ENCODE measurements at regions not wholly inside any gene's neighbourhood (a gene's known extent, or its start where the extent isn't known, plus 50 kb on each side); places are given as distances from the start of the nearest gene placed in this dataset.

DNA sequence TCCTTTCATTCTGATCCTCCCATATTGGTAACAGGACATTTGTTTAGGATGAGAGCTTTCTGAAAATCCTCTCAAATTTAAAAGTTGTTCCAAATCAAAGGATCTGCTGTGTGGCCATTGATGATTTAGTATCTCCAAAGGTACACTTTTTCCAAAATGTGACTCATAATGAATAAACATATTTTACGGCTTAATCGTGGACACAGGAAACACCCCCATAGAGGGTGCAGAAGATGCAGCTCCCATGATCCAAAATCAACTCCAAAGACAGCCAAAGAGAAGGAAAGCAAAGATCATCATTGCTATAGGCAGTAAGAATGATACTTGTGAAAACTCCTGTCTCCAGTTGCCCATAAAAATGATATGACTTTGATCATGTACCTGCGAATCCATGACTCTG lies 239.7 kb downstream of the PIK3R1 start:
- no peaks in the 10 kb centered on the region for H3K79me2 ChIP-seq (ENCODE audit: low read depth)
- H3K4me3 Mint-ChIP-seq, result no peak overlapping the region

DNA sequence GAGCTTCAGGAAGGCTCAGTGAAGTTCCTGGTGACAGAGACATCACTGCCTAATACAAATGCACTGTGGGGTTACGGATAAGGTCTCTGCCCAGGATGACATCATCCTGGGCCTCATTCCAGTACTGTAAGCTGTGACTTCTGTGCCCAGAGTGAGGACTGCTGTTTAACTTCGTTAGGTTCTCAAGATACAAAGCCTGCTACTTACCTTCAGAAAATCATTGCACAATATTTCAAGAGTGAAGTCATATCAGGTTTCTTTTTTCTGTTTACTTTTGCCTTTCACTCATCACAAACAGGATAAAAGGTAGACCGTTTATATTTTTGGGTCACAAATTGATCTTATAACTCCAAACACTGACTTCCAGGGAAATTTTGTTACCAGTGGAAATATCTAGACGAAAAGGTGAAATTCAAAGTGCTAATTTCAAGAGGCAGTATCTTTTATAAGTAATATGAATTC lies 241.2 kb downstream of the PIK3R1 start:
- peaks cover 12% of the 10 kb centered on the region for H3K4me1 ChIP-seq
- no peaks in the 10 kb centered on the region for H4K20me1 ChIP-seq (ENCODE audit: low read depth)
- no peak overlapping the region for H2AFZ ChIP-seq (replicated peaks)
- Mint-ChIP-seq H3K27ac (no peak overlapping the region), H3K36me3 (peaks cover 2% of the 10 kb centered on the region), H3K27me3 (ENCODE audit: insufficient read depth, low read depth) (no peaks in the 10 kb centered on the region), H3K4me1 (peaks cover 5% of the 10 kb centered on the region), H3K4me3 (no peak overlapping the region), H3K9me3 (peaks cover 11% of the 10 kb centered on the region)
- no peak overlapping the region for H3K9ac ChIP-seq
- H3F3A ChIP-seq (ENCODE audit: low read depth), result peaks cover 12% of the 10 kb centered on the region
- H3K27me3 ChIP-seq, result no peaks in the 10 kb centered on the region
- no peak overlapping the region for H3K27ac ChIP-seq
- no peak for TF ChIP-seq EZH2phosphoT487 (IDR thresholded peaks at IDR 0.05)
- TF ChIP-seq EZH2 (IDR thresholded peaks at IDR 0.05), result no peak
- TF ChIP-seq, protein P1, sequence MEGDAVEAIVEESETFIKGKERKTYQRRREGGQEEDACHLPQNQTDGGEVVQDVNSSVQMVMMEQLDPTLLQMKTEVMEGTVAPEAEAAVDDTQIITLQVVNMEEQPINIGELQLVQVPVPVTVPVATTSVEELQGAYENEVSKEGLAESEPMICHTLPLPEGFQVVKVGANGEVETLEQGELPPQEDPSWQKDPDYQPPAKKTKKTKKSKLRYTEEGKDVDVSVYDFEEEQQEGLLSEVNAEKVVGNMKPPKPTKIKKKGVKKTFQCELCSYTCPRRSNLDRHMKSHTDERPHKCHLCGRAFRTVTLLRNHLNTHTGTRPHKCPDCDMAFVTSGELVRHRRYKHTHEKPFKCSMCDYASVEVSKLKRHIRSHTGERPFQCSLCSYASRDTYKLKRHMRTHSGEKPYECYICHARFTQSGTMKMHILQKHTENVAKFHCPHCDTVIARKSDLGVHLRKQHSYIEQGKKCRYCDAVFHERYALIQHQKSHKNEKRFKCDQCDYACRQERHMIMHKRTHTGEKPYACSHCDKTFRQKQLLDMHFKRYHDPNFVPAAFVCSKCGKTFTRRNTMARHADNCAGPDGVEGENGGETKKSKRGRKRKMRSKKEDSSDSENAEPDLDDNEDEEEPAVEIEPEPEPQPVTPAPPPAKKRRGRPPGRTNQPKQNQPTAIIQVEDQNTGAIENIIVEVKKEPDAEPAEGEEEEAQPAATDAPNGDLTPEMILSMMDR (IDR thresholded peaks at IDR 0.05), result no peak
- no peaks in the 10 kb centered on the region for H3K9me3 ChIP-seq (ENCODE audit: low read depth)
- no peak overlapping the region for H3K4me2 ChIP-seq
- H3K36me3 ChIP-seq, result no peaks in the 10 kb centered on the region
- no peak overlapping the region for H3K4me3 ChIP-seq
- no peaks in the 10 kb centered on the region for H3K79me2 ChIP-seq (ENCODE audit: low read depth)
- DNase-seq (ENCODE audit: low spot score), result no peak

More for the DNA sequence above, 239.7 kb downstream of the PIK3R1 start:
- Histone ChIP-seq H2AFZ (replicated peaks) (no peak overlapping the region), H3K4me3 (no peak overlapping the region), H3K4me1 (peaks cover 12% of the 10 kb centered on the region), H3K36me3 (no peaks in the 10 kb centered on the region), H3F3A (ENCODE audit: low read depth) (peaks cover 7% of the 10 kb centered on the region), H3K9ac (no peak overlapping the region), H3K27me3 (no peaks in the 10 kb centered on the region), H4K20me1 (ENCODE audit: low read depth) (no peaks in the 10 kb centered on the region), H3K9me3 (ENCODE audit: low read depth) (no peaks in the 10 kb centered on the region), H3K4me2 (no peak overlapping the region), H3K27ac (no peak overlapping the region)
- Mint-ChIP-seq H3K36me3 (peaks cover 2% of the 10 kb centered on the region), H3K9me3 (peaks cover 11% of the 10 kb centered on the region), H3K4me1 (peaks cover 5% of the 10 kb centered on the region), H3K27ac (no peak overlapping the region), H3K27me3 (ENCODE audit: insufficient read depth, low read depth) (no peaks in the 10 kb centered on the region)
- DNase-seq (ENCODE audit: low spot score), result no peak
- TF ChIP-seq EZH2 (IDR thresholded peaks at IDR 0.05) (no peak), EZH2phosphoT487 (IDR thresholded peaks at IDR 0.05) (no peak)
- TF ChIP-seq, protein P1 (IDR thresholded peaks at IDR 0.05), result no peak

DNA sequence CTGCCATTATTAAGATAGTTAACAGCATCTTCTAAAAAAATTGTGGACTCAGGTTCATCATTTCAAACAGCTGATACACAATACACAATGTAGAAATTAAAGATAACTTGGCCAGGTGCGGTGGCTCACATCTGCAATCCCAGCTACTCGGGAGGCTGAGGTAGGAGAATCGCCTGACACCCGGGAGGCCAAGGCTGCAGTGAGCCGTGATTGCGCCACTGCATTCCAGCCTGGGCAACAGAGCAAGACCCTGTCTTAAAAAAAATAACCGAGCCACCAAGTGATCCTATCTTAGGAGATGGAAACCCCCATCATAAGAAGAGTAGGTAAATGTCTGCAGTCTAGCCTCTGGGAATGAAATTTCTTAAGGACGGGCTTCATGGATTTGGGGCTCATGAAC lies 241.7 kb downstream of the PIK3R1 start:
- Mint-ChIP-seq H3K4me3 (no peak overlapping the region), H3K9me3 (peaks cover 11% of the 10 kb centered on the region), H3K27ac (no peak overlapping the region), H3K4me1 (peaks cover 5% of the 10 kb centered on the region), H3K36me3 (peaks cover 2% of the 10 kb centered on the region), H3K27me3 (ENCODE audit: insufficient read depth, low read depth) (no peaks in the 10 kb centered on the region)
- no peaks in the 10 kb centered on the region for H3K9me3 ChIP-seq (ENCODE audit: low read depth)
- no peaks in the 10 kb centered on the region for H4K20me1 ChIP-seq (ENCODE audit: low read depth)
- H3K4me2 ChIP-seq, result no peak overlapping the region
- H3K4me1 ChIP-seq, result peaks cover 12% of the 10 kb centered on the region
- H3F3A ChIP-seq (ENCODE audit: low read depth), result peaks cover 12% of the 10 kb centered on the region
- no peaks in the 10 kb centered on the region for H3K36me3 ChIP-seq
- H3K79me2 ChIP-seq (ENCODE audit: low read depth), result no peaks in the 10 kb centered on the region
- no peak overlapping the region for H3K9ac ChIP-seq
- no peak for DNase-seq (ENCODE audit: low spot score)
- H3K27ac ChIP-seq, result no peak overlapping the region
- no peaks in the 10 kb centered on the region for H3K27me3 ChIP-seq
- no peak overlapping the region for H2AFZ ChIP-seq (replicated peaks)
- H3K4me3 ChIP-seq, result no peak overlapping the region
- TF ChIP-seq, protein P1 (IDR thresholded peaks at IDR 0.05), result no peak

All from neural progenitor cell (in vitro differentiated cells).